Urinary bladder (tissue), 3 donors: ENCODE measurements at regions not wholly inside any gene's neighbourhood (a gene's known extent, or its start where the extent isn't known, plus 50 kb on each side); places are given as distances from the start of the nearest gene placed in this dataset.

ENCODE experiments used
- DNase-seq: peaks from one replicate; pipeline ENCODE4 v3.0.0-alpha.2; 2015; ENCODE audit errors: extremely low spot score
- H3K27ac ChIP-seq: one replicate; pipeline ENCODE4 v1.5.1; 2013; ENCODE audit warnings: low read depth, mild to moderate bottlenecking, moderate library complexity
- H3K36me3 ChIP-seq: one replicate; pipeline ENCODE4 v1.6.1; 2013; ENCODE audit warnings: mild to moderate bottlenecking, moderate library complexity; ENCODE audit not compliant: insufficient read depth
- H3K4me1 ChIP-seq: one replicate; pipeline ENCODE4 v1.6.1; 2013; ENCODE audit warnings: mild to moderate bottlenecking, moderate library complexity; ENCODE audit not compliant: insufficient read depth
- H3K4me3 ChIP-seq: one replicate; pipeline ENCODE4 v1.5.1; 2013; ENCODE audit warnings: low read depth, low read length
- WGBS: extraction: QIAGEN DNeasy Blood & Tissue Kit; methylation state at CpG from one replicate; pipeline ENCODE4 v1.1.7; 2013; 5-methylcytosine and 5-hydroxymethylcytosine counted together
- donor health status: healthy with polysubstance abuse.
- donor health status: healthy.

DNA sequence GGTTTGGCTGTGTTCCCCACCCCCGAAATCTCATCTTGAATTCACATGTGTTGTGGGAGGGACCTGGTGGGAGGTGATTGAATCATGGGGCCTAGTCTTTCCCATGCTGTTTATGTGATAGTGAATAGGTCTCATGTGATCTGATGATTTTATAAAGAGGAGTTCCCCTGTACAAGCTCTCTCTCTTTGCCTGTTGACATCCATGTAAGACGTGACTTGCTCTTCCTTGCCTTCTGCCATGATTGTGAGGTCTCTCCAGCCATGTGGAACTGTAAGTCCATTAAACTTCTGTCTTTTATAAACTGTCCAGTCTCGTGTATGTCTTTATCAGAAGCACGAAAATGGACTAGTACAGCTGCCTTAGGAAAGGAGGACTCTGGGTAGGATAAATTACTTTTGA lies 976.7 kb downstream of the MCTP2 start:
- H3K36me3 ChIP-seq, result no peaks in the 10 kb centered on the region
- no peak for DNase-seq
- no peak overlapping the region for H3K4me3 ChIP-seq
- 88% methylated on average over 4 of the region's 4 CpGs for WGBS
- H3K27ac ChIP-seq, result no peak overlapping the region
- H3K4me1 ChIP-seq, result no peaks in the 10 kb centered on the region

DNA sequence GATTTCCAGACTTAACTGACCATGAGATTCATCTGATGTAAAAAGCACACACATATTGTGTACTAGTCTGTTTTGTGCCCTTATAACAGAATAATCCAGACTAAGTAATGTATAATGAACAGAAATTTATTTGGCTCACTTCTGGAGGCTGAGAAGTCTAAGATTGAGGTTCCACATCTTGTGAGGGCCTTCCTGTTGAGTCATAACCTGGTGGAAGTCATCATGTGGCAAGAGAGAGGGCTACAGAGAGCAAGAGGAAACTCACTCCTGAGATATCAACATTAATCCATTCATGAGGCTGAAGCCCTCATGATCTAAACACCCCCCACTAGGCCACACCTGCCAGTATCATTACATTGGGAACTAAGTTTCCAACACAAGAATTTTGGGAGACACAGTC lies 977.6 kb downstream of the MCTP2 start:
- no peak for DNase-seq
- Histone ChIP-seq H3K36me3 (no peaks in the 10 kb centered on the region), H3K4me3 (no peak overlapping the region), H3K4me1 (no peaks in the 10 kb centered on the region), H3K27ac (no peak overlapping the region)

DNA sequence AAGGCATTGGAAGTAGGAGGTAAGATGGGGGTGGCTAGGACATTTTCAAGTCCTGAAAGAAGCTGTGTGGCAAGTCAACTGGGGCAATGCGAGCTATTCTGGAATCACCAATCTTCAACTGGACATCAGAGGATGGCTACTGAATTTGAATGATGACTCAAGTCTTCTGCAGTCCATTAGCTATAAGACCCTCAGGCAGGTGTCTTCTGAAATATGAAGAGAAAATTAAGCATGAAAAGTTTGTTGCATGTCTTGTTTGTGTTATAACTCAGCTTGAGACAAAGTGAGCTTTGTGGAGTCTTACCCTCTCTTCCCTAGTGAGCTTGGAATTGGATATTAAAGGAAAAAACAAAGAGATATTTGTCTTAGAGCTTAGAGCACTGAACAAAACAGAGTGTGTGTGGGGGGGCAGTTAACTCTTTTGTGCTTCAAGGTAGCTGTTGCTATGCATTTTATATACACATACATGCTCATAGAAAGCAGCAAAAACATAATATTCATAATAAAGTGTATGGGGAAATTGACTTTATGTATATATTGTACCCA lies 979.1 kb downstream of the MCTP2 start:
- Histone ChIP-seq H3K4me3 (no peak overlapping the region), H3K27ac (no peak overlapping the region), H3K36me3 (no peaks in the 10 kb centered on the region), H3K4me1 (no peaks in the 10 kb centered on the region)
- 94% methylated on average over 1 of the region's 1 CpG for WGBS
- no peak for DNase-seq

DNA sequence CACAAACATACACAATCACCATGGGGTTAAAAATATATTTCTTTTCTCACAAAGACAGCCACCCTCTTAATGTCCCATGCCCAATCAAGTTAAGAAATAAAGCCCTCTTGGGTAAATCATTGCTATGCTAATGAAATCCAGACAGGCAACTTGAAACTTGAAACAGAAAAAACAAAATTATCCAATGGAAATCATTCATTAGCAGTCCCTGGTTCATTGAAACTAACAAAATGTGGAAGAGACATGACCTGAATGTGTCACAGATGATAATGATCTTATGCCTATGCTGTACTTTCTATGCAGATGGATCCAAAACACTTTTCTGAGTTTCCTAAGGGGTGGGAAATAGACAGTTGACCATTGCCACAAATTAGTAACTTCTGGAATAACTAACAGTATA lies 983.7 kb downstream of the MCTP2 start:
- Histone ChIP-seq H3K36me3 (no peaks in the 10 kb centered on the region), H3K4me3 (no peak overlapping the region), H3K27ac (no peak overlapping the region), H3K4me1 (no peaks in the 10 kb centered on the region)
- no peak for DNase-seq

DNA sequence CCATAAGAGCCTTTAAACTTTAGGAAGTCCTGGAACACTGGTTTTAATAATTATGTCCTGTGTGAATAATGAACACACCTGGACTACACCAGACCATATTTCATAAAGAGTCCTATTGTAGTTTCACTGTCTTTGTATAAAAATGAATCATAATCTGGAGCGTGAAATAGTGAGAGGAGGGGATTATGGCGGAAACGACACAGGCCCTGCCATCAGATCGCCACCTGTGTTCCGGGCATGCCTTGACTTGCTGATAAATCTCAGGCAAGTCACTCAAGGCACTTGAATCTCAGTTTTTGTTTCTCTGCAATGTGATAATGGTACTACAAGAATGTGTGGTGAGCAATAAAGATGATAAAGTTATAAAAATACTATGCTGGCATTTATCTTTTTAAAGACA lies 995.5 kb downstream of the MCTP2 start:
- Histone ChIP-seq H3K4me1 (no peaks in the 10 kb centered on the region), H3K36me3 (no peaks in the 10 kb centered on the region), H3K27ac (no peak overlapping the region), H3K4me3 (no peak overlapping the region)
- DNase-seq, result no peak
- WGBS, result 78% methylated on average over 5 of the region's 5 CpGs

DNA sequence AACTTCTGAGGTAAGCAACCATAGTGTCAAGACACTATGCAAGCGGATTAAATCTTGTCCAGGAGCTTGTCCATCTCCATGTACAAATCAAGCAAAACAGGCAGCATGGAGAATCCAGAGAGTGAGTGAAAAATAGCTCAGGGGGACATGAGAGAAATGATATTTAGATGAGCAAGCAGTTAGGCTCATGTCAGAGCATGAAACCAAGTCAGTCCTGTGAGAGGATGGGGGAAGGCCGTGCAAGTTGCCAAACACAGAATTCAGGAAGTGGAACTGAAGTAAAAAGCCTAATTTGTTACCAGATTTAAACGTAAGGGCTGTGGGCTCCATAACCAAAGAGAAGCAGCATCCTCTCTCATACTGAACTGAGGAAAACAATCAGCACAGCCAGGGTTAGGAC lies 995.9 kb downstream of the MCTP2 start:
- WGBS, result 59% methylated on average over 3 of the region's 3 CpGs
- Histone ChIP-seq H3K36me3 (no peaks in the 10 kb centered on the region), H3K4me1 (no peaks in the 10 kb centered on the region), H3K27ac (no peak overlapping the region), H3K4me3 (no peak overlapping the region)
- no peak for DNase-seq

DNA sequence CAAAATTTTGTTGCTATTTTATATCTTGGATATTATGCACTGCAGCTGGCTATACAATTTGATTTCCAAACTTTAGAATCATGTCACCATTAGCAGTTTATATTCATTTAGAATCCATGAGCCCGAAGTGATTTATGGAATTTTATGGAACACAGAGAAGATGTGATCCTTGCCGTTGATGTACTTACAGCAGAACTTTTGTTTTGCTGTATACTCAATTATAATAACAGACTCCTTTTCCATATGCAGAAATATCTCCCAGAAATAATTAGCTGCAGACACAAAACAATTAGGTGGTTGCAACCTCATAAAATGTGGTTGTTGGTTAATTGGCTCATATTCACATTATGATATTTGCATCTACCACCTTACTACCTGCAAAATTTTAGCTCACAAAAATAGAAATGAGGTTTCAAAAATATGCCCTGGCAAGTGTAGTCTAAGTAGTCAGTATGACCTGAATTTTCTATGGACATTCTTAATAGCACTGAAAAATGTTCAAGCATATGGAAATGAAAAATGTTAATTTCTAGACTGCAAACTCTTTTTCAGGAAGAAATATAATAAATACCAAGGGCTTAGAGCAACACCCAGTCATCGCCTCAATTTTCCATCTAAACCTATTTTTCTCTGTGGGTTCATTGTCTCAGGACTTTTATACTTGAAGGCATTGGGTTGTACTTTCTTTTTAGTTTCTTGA lies 997.6 kb downstream of the MCTP2 start:
- no peak overlapping the region for H3K27ac ChIP-seq
- H3K4me3 ChIP-seq, result no peak overlapping the region
- DNase-seq, result no peak
- no peaks in the 10 kb centered on the region for H3K4me1 ChIP-seq
- no peaks in the 10 kb centered on the region for H3K36me3 ChIP-seq
- WGBS, result 82% methylated on average over 3 of the region's 3 CpGs

DNA sequence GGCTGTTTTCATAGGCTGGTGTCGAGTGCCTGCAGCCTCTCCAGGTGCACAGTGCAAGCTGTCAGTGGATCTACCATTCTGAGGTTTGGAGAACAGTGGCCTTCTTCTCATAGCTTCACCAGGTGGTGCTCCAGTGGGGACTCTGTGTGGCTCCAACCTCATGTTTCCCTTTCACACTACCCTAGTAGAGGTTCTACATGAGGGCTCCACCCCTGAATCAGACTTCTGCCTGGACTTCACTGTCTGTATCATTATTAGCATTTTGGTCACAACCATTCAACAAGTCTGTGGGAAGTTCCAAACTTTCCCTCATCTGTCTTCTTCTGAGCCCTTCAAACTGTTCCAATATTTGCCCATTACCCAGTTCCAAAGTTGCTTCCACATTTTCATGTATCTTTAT lies 1003.7 kb downstream of the MCTP2 start:
- DNase-seq, result no peak
- Histone ChIP-seq H3K4me1 (no peaks in the 10 kb centered on the region), H3K27ac (no peak overlapping the region), H3K36me3 (no peaks in the 10 kb centered on the region), H3K4me3 (no peak overlapping the region)
- 87% methylated on average over 1 of the region's 1 CpG for WGBS

DNA sequence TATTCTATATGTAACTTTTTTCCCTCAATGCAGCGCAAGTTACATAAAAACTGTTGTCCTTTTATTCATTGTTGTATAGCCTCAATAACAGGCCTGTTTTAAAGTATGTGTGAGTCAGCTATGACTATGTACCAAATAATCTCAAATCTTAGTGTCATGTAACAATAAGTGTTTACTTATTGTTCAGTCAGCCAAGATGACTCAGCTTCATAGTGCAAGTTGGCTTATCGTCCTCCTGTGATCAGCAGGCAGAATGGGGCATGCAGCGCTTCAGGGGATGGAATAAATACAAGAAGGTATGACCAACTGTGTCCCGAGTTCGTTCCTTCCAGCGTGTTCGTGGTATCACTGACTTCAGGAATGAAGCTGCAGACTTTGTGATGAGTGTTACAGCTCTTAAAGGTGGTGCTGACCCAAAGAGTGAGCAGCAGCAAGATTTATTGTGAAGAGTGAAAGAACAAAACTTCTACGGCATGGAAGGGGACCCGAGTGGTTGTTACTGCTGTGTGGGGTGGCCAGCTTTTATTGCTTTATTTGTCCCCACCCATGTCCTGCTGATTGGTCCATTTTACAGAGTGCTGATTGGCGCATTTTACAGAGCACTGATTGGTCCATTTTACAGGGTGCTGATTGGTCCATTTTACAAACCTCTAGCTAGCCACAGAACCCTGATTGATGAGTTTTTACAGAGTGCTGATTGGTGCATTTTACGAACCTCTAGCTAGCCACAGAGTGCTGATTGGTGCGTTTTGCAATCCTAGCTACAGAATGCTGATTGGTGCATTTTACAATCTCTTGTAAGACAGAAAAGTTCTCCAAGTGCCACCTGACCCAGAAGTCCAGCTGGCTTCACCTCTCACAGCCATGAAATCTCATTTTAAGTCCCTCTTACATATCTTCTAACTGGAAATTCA lies 1016.0 kb downstream of the MCTP2 start:
- H3K27ac ChIP-seq, result no peak overlapping the region
- H3K36me3 ChIP-seq, result no peaks in the 10 kb centered on the region
- no peaks in the 10 kb centered on the region for H3K4me1 ChIP-seq
- DNase-seq, result no peak
- H3K4me3 ChIP-seq, result no peak overlapping the region
- WGBS, result 69% methylated on average over 12 of the region's 12 CpGs

DNA sequence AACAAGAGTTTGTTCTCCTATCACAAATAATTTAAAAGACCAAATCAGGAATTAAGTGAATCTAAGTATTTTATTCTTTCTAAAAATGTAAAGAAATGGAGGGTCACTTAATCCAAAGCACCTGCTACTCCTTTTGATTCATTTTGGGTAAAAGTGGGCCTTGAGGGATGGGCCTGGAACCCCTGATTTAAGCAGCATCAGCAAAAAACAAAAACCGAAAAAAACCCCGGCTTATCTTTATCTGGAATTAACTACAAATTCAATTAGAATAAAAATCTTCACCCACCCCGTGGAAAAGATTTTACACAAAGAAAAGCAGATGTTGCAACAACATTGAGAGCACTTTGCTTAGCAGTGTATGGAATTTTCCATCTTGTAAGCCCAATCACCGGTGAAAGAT lies 1018.2 kb downstream of the MCTP2 start:
- WGBS, result 65% methylated on average over 4 of the region's 4 CpGs
- H3K27ac ChIP-seq, result no peak overlapping the region
- no peaks in the 10 kb centered on the region for H3K36me3 ChIP-seq
- H3K4me1 ChIP-seq, result no peaks in the 10 kb centered on the region
- no peak overlapping the region for H3K4me3 ChIP-seq
- no peak for DNase-seq

DNA sequence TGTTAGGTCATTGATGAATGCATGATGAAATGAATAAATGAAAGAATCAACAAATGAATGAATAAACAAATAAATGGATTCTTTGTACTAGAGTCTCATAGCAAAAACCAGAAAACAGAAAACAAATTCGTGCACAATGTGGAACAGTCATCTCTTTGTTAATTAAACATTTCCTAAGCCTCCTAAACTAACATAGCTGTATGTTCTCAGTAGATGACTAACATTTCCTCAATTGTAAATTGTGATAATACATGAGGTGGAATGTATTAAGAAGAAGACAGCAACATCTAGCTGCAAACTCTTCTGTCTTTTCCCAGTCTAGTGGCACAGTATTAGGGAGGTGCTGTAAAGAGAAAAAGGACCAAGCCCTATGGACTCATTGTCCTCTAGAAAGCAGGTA lies 1021.0 kb downstream of the MCTP2 start:
- no peak overlapping the region for H3K4me3 ChIP-seq
- 75% methylated on average over 1 of the region's 1 CpG for WGBS
- H3K4me1 ChIP-seq, result no peaks in the 10 kb centered on the region
- H3K27ac ChIP-seq, result no peak overlapping the region
- no peaks in the 10 kb centered on the region for H3K36me3 ChIP-seq
- DNase-seq, result no peak

DNA sequence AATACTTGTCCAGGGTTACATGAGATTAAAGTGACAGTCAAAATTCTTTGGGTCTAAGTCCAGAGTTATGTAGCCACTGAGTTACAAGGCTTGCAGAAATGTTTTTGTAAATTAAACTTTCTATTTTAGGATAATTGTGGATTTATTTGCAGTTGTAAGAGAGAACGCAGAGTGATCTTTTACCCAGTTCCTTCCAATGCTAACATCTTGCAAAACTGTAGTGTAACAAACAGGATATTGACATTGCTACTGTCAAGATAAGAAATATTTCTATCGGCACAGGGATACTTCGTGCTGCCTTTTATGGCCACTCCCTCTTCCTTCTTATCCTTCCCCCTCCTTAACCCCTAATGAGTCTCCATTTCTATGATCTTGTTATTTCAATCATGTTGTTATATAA lies 1022.9 kb downstream of the MCTP2 start:
- Histone ChIP-seq H3K4me1 (no peaks in the 10 kb centered on the region), H3K36me3 (no peaks in the 10 kb centered on the region), H3K4me3 (no peak overlapping the region), H3K27ac (no peak overlapping the region)
- WGBS, result 23% methylated on average over 3 of the region's 3 CpGs
- no peak for DNase-seq

DNA sequence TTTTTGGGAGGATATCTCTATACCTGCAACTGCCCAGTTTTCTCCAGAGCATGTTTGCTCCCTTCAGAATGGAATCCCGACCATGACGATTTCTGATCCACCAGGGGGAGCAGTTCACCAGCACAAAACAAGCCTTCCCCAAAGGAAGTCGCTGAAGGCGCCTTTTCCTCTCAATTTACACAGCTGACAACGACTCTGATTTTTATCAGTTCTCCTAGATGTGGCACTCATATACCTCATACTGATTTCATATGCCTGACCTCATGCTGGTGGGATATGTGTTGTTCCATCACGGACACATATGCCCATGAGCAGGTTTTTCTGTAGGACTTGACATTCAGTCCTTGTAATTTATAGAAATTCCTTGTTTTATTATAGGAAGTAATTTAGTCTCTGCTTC lies 1028.2 kb downstream of the MCTP2 start:
- Histone ChIP-seq H3K4me1 (peaks cover 2% of the 10 kb centered on the region), H3K4me3 (no peak overlapping the region), H3K27ac (no peak overlapping the region), H3K36me3 (no peaks in the 10 kb centered on the region)
- DNase-seq, result peak; percentile 74
- WGBS, result 10% methylated on average over 6 of the region's 6 CpGs

DNA sequence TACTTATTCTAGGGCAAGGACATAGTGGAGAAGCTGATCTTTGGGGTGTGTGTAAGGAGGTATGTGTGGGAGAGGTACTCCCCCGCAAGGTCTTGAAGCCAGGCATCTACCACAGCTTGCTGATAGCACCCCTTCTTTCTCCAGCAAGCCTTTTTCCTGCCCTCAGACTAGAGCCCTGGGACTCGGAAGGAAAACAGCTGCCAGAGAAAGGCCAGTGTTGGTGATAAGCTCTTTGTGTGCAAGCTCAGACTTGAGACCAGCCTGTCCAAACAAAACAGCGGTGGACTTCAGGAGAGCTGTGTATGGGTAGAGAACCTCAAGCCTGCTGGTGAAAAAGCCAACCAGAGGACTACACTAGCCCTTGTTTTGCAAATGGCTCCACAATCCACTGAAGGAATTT lies 1028.6 kb downstream of the MCTP2 start:
- no peak overlapping the region for H3K4me3 ChIP-seq
- no peak overlapping the region for H3K27ac ChIP-seq
- no peak for DNase-seq
- WGBS, result 63% methylated on average over 3 of the region's 3 CpGs
- H3K36me3 ChIP-seq, result no peaks in the 10 kb centered on the region
- H3K4me1 ChIP-seq, result peaks cover 2% of the 10 kb centered on the region
